WTC11 (cell line): ENCODE measurements at regions not wholly inside any gene's neighbourhood (a gene's known extent, or its start where the extent isn't known, plus 50 kb on each side); places are given as distances from the start of the nearest gene placed in this dataset.

ENCODE experiments used
- ATAC-seq: fragments of 200-7000 bp; cut with Tn5 transposase; 2 replicates; pipeline ENCODE4 v1.10.0; 2021; ENCODE audit warnings: mild to moderate bottlenecking, moderate library complexity
- CTCF ChIA-PET: fragments of 300-600 bp; sonication (Branson Sonifier 250); formaldehyde crosslinking; loops from one replicate; lab custom pipeline; 2021; ENCODE audit warnings: antibody characterized with exemption; lab: Charles Lee
- POLR2A ChIA-PET: fragments of 350-600 bp; sonication (Branson Sonifier 250); formaldehyde crosslinking; loops from one replicate; lab custom pipeline; 2021; ENCODE audit warnings: antibody characterized with exemption; lab: Charles Lee
- DNase-seq: peaks from one replicate; pipeline ENCODE4 v3.0.0; 2021; ENCODE audit warnings: low spot score
- H3K27ac Mint-ChIP-seq: 2 replicates; pipeline ENCODE4 v1.8.0; 2021; ENCODE audit warnings: mixed read lengths
- H3K27me3 Mint-ChIP-seq: 2 replicates; pipeline ENCODE4 v1.8.0; 2021; ENCODE audit warnings: low read depth, mild to moderate bottlenecking, moderate library complexity, mixed read lengths
- H3K36me3 Mint-ChIP-seq: 2 replicates; pipeline ENCODE4 v1.8.0; 2021; ENCODE audit warnings: mixed read lengths
- H3K4me1 Mint-ChIP-seq: 2 replicates; pipeline ENCODE4 v1.8.0; 2022; ENCODE audit warnings: mixed read lengths
- H3K4me3 Mint-ChIP-seq: 2 replicates; pipeline ENCODE4 v1.8.0; 2021; ENCODE audit warnings: mild to moderate bottlenecking, moderate library complexity, mixed read lengths
- H3K9me3 Mint-ChIP-seq: 2 replicates; pipeline ENCODE4 v1.8.0; 2021; ENCODE audit warnings: mixed read lengths
- ARID4B ChIP-seq: sonication (generic); formaldehyde crosslinking; IDR thresholded peaks from 2 replicates; pipeline ENCODE4 v1.8.0; 2023; ENCODE audit warnings: missing genetic modification reagents, mild to moderate bottlenecking, borderline replicate concordance
- E2F5 ChIP-seq: sonication (generic); formaldehyde crosslinking; IDR thresholded peaks from 2 replicates; pipeline ENCODE4 v1.8.1; 2022; ENCODE audit warnings: mild to moderate bottlenecking, moderate library complexity, missing genetic modification reagents
- EMX1 ChIP-seq: fragments of 250-450 bp; sonication (Bioruptor Pico); IDR thresholded peaks from 2 replicates; pipeline ENCODE4 v1.8.0; 2021; ENCODE audit warnings: mild to moderate bottlenecking
- ERG ChIP-seq: fragments of 250-450 bp; sonication (Bioruptor Pico); IDR thresholded peaks from 2 replicates; pipeline ENCODE4 v1.8.0; 2021; ENCODE audit warnings: mild to moderate bottlenecking
- FOXK1 ChIP-seq: sonication (generic); formaldehyde crosslinking; IDR thresholded peaks from 2 replicates; pipeline ENCODE4 v1.8.0; 2022; ENCODE audit warnings: mild to moderate bottlenecking, moderate library complexity, missing genetic modification reagents
- GTF2I ChIP-seq: fragments of 250-450 bp; sonication (Bioruptor Pico); conservative IDR thresholded peaks from 2 replicates; pipeline ENCODE4 v1.4.0; 2021; ENCODE audit warnings: mild to moderate bottlenecking
- HMGXB4 ChIP-seq: sonication (generic); formaldehyde crosslinking; IDR thresholded peaks from 2 replicates; pipeline ENCODE4 v1.8.1; 2023; ENCODE audit warnings: mild to moderate bottlenecking, moderate library complexity, missing genetic modification reagents
- IRF2 ChIP-seq: sonication (generic); formaldehyde crosslinking; IDR thresholded peaks from 2 replicates; pipeline ENCODE4 v1.8.0; 2022; ENCODE audit warnings: low read depth, missing genetic modification reagents, borderline replicate concordance
- MAX ChIP-seq: sonication (generic); formaldehyde crosslinking; IDR thresholded peaks from 2 replicates; pipeline ENCODE4 v1.8.0; 2022; ENCODE audit warnings: mild to moderate bottlenecking, missing genetic modification reagents
- NFYB ChIP-seq: sonication (generic); formaldehyde crosslinking; conservative IDR thresholded peaks from 2 replicates; pipeline ENCODE4 v1.8.0; 2022; ENCODE audit warnings: low read depth, missing genetic modification reagents
- OVOL2 ChIP-seq: fragments of 250-450 bp; sonication (Bioruptor Pico); IDR thresholded peaks from 2 replicates; pipeline ENCODE4 v1.9.0; 2021; ENCODE audit warnings: mild to moderate bottlenecking, borderline replicate concordance
- PRRX2 ChIP-seq: fragments of 250-450 bp; sonication (Bioruptor Pico); IDR thresholded peaks from 2 replicates; pipeline ENCODE4 v1.8.0; 2021; ENCODE audit warnings: mild to moderate bottlenecking
- SMAD3 ChIP-seq: sonication (generic); formaldehyde crosslinking; IDR thresholded peaks from 2 replicates; pipeline ENCODE4 v1.8.0; 2022; ENCODE audit warnings: missing genetic modification reagents, mild to moderate bottlenecking, borderline replicate concordance
- TCF7 ChIP-seq: sonication (generic); formaldehyde crosslinking; IDR thresholded peaks from 2 replicates; pipeline ENCODE4 v1.8.0; 2022; ENCODE audit warnings: mild to moderate bottlenecking, low read depth, missing genetic modification reagents, moderate library complexity
- USF2 ChIP-seq: sonication (generic); formaldehyde crosslinking; IDR thresholded peaks from 2 replicates; pipeline ENCODE4 v1.8.1; 2023; ENCODE audit warnings: mild to moderate bottlenecking, missing genetic modification reagents, moderate library complexity
- ZBTB21 ChIP-seq: sonication (generic); formaldehyde crosslinking; IDR thresholded peaks from 2 replicates; pipeline ENCODE4 v1.8.1; 2023; ENCODE audit warnings: mild to moderate bottlenecking, missing genetic modification reagents, borderline replicate concordance
- ZNF121 ChIP-seq: sonication (generic); formaldehyde crosslinking; IDR thresholded peaks from 2 replicates; pipeline ENCODE4 v1.8.0; 2023; ENCODE audit warnings: missing genetic modification reagents
- ZNF317 ChIP-seq: sonication (generic); formaldehyde crosslinking; IDR thresholded peaks from 2 replicates; pipeline ENCODE4 v1.8.1; 2023; ENCODE audit warnings: low read depth, mild to moderate bottlenecking, moderate library complexity, missing genetic modification reagents, borderline replicate concordance
- ZNF423 ChIP-seq: fragments of 250-450 bp; sonication (Bioruptor Pico); IDR thresholded peaks from 2 replicates; pipeline ENCODE4 v2.1.2; 2022; ENCODE audit warnings: mild to moderate bottlenecking, moderate library complexity
- ZNF425 ChIP-seq: fragments of 250-450 bp; sonication (Bioruptor Pico); conservative IDR thresholded peaks from 2 replicates; pipeline ENCODE4 v1.9.0; 2021; ENCODE audit warnings: mild to moderate bottlenecking
- ZNF671 ChIP-seq: fragments of 250-450 bp; sonication (Bioruptor Pico); IDR thresholded peaks from 2 replicates; pipeline ENCODE4 v1.8.0; 2021; ENCODE audit warnings: mild to moderate bottlenecking
- ZSCAN18 ChIP-seq: fragments of 250-450 bp; sonication (Bioruptor Pico); IDR thresholded peaks from 2 replicates; pipeline ENCODE4 v2.1.2; 2022; ENCODE audit warnings: mild to moderate bottlenecking, moderate library complexity

GRCh38 chr9:86471171-86471815, 117.1 kb upstream of the TUT7 start:
- Mint-ChIP-seq H3K9me3 (peaks cover 3% of the 10 kb centered on the region; the same call in 1 of the 2 replicates), H3K27ac (no peak overlapping the region), H3K36me3 (no peaks in the 10 kb centered on the region), H3K4me1 (peaks cover 2% of the 10 kb centered on the region; the same call in 1 of the 2 replicates), H3K27me3 (peaks cover 5% of the 10 kb centered on the region; the same call in 1 of the 2 replicates), H3K4me3 (no peak overlapping the region)
- ATAC-seq, result no peak
- ChIA-PET CTCF (interaction anchor here (1.2 kb wide), 1 partner anchor 17 kb away, joined by 3 read pairs; no protein-coding TSS in a partner anchor), POLR2A (no interaction called here)
- DNase-seq, result no peak
- no peak for TF ChIP-seq ZNF317
- TF ChIP-seq EMX1 (CRISPR knock-in tag), result no peak
- TF ChIP-seq ZNF121 (CRISPR knock-in tag), result no peak
- TF ChIP-seq USF2 (CRISPR knock-in tag), result no peak
- TF ChIP-seq IRF2 (CRISPR knock-in tag), result no peak
- TF ChIP-seq ZNF423 (CRISPR knock-in tag), result no peak
- no peak for TF ChIP-seq ZNF425 (CRISPR knock-in tag)
- no peak for TF ChIP-seq OVOL2
- no peak for TF ChIP-seq NFYB (CRISPR knock-in tag)
- no peak for TF ChIP-seq SMAD3 (CRISPR knock-in tag)
- TF ChIP-seq HMGXB4 (CRISPR knock-in tag), result no peak
- TF ChIP-seq PRRX2 (CRISPR knock-in tag), result no peak
- no peak for TF ChIP-seq ARID4B

GRCh38 chr9:86470326-86470725, 116.1 kb upstream of the TUT7 start:
- POLR2A ChIA-PET, result no interaction called here
- H3K4me1 Mint-ChIP-seq, result peaks cover 2% of the 10 kb centered on the region; the same call in 1 of the 2 replicates
- H3K27ac Mint-ChIP-seq, result no peak overlapping the region
- peaks cover 5% of the 10 kb centered on the region; the same call in 1 of the 2 replicates for H3K27me3 Mint-ChIP-seq
- DNase-seq, result no peak
- peaks cover 3% of the 10 kb centered on the region; the same call in 1 of the 2 replicates for H3K9me3 Mint-ChIP-seq
- no peak for ATAC-seq
- CTCF ChIA-PET, result interaction anchor here (1.1 to 1.2 kb wide), 2 partner anchors 18 to 36 kb away, joined by 3 read pairs; no protein-coding TSS in a partner anchor
- no peak overlapping the region for H3K4me3 Mint-ChIP-seq
- no peaks in the 10 kb centered on the region for H3K36me3 Mint-ChIP-seq
- TF ChIP-seq FOXK1 (no peak), MAX (CRISPR knock-in tag) (no peak), GTF2I (CRISPR knock-in tag) (no peak), ZSCAN18 (CRISPR knock-in tag) (no peak), E2F5 (CRISPR knock-in tag) (no peak), EMX1 (CRISPR knock-in tag) (no peak), ZNF671 (no peak), ERG (CRISPR knock-in tag) (no peak), ZBTB21 (CRISPR knock-in tag) (no peak), TCF7 (CRISPR knock-in tag) (no peak)
